GM12892 (cell line): ENCODE measurements at regions not wholly inside any gene's neighbourhood (a gene's known extent, or its start where the extent isn't known, plus 50 kb on each side); places are given as distances from the start of the nearest gene placed in this dataset.

Experiments
- POLR2A ChIP-seq: IDR thresholded peaks from 2 replicates; pipeline ENCODE4 v1.6.1; 2011; ENCODE audit warnings: low read depth, low read length, control low read depth
- POLR2AphosphoS5 ChIP-seq: IDR thresholded peaks from 2 replicates; pipeline ENCODE4 v1.6.1; 2011; ENCODE audit warnings: low read depth, low read length, control low read depth

DNA sequence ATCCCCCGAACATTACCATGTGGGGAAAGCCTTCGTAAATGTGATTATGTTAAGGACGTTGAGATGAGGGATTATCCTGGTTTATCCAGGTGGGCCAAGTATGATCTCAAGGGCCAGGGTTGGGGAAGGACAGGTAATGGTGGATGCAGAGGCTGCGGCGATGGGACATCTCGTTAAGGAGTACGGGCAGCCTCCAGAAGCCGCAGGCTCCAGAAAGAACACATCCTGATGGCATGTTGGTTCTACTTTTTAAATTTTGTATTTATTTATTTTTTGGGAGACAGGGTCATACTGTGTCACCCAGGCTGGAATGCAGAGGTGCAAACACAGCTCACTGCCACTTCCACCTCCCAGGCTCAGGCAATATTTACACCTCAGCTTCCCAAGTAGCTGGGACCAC lies 86.2 kb upstream of the RAB6C start:
- TF ChIP-seq POLR2A (no peak), POLR2AphosphoS5 (no peak)
